NAMALWA (cell line): ENCODE measurements at regions not wholly inside any gene's neighbourhood (a gene's known extent, or its start where the extent isn't known, plus 50 kb on each side); places are given as distances from the start of the nearest gene placed in this dataset.
"Not testable (repeated sequence)": the region's sequence is repeated elsewhere in the genome, so short reads cannot be mapped to it uniquely, and the experiment has no call there.

Experiments
- DNase-seq: peaks from one replicate; pipeline ENCODE4 v3.0.0-alpha.2; 2015; ENCODE audit warnings: low spot score

DNA sequence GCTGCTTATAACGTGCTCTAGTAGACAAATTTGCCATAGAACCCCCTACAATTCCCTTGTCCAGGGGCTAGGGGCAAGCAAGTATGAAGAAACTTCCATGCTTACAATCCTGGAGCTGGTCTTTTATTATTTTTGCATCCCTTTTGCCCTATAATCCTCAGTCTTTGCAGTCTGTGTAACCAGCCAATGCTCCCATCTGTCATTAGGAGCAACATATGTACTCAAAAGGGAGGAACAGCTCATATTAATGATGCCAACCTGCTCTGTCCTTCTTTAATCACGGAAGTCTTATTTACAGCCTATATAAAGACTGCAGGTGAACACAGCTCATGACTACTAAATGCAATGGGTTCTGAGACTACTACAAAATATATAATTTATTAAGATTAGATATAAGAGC is 263.3 kb downstream of the ZIC1 start:
- no peak for DNase-seq

DNA sequence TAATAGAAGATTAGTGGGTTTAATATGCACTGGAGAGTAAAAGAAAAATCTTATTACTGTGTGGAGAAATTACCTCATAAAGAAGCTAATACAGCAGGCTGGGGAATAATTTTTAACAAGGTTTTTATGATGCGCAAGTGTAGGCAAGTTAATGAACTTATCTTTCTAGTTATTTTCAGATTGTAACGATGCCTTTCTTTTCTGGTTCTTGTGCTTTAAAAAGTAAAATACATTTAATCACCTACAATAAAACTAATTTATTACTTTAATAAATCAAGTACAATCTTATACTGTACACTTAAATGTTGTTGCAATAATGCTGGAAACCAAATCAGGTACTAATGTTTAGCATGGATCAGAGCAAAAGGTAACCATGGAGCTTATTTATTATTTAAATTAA is 266.6 kb downstream of the ZIC1 start:
- no peak for DNase-seq

DNA sequence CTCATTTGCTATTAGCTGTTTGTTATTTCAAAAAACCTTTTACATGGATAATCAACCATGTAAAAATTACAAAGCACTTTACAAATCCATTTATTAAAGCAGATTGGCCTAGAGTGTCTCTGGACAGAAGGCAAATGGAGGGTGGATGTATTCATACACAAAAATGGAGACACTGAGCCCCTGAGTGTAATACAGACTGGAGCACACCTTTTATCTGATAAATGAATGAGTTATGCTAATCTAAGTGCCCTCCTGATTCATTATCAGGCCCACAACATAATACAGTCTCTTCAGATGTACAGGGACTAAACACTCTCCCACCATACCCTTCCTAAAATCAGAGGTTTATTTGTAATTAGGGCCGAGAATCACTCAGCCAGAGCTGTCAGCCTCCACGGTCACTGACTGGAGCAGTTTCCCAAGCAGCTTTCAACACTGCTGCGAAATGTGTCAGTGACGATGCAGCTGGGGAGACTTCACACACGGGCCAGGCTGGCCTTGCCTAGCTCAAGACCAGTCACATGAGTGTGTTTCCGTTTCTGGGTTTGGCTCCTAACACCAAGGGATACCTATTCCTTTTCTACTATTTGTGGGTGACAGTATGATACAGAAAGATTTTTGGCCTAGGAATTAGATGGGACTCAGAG is 271.8 kb downstream of the ZIC1 start:
- DNase-seq, result no peak

DNA sequence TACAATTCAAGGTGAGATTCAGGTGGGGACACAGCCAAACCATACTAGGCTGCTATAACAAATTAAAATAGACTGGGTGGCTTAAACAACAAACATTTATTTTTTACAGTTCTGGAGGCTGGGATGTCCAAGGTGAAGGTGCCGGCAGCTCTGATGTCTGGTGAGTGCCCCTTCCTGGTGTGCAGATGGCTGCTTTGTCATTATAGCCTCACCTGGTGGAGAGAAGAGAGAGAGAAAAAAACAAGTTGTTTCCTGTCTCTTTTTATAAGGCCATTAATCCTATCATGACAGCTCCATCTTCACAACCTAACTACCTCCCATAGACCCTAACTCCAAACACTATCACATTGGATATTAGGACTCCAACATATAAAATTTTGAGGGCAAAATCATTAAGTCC is 279.7 kb downstream of the ZIC1 start:
- no peak for DNase-seq

DNA sequence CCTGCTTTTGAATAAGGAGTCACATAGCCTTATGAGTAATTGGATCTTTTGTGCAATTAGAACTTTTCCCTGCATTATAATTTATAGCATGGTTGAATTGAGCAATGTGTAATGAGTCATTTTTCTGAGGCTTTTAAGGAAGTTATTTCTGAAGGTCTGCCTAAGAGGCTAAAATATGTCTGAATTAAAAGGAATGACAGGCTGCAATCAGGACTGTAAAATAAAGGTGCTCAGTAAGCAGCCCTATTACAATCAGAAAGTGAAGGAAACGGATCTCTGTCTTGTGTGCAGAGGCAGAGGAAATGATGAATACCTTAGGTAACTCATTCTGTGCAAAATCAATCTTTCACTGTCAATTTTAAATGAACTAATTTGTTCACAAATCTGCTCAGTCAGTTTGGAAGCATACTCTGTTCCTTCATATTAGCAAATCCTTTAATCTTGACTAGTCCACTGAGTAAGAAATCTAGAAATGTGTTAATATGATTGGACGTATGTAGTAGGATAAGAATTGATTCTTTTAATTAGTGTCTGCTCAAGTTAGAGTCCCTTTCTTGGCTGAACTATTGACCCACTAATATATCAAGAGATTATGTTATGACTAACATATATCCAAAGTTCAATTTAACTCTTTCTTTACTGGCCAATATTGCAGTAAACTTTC is 290.1 kb downstream of the ZIC1 start:
- DNase-seq, result no peak

DNA sequence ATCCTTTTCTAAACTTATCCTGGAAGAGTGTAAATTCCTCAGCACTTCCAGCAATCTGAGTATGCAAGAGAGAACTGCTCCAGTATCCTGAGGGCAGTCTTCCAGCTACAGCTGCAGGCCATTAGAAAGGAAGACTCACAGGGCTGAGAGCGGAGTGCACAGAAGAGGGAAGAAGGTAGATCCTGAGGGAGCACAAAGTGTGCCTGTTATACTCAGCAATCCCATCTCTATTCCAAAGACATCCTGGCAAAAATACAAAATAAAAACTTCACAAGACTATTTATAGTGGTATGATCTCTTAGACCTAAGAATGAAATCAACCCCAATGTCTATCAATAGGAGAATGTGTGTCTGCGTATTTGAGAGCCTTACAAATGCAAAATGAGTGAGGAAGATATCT is 292.0 kb downstream of the ZIC1 start:
- no peak for DNase-seq

DNA sequence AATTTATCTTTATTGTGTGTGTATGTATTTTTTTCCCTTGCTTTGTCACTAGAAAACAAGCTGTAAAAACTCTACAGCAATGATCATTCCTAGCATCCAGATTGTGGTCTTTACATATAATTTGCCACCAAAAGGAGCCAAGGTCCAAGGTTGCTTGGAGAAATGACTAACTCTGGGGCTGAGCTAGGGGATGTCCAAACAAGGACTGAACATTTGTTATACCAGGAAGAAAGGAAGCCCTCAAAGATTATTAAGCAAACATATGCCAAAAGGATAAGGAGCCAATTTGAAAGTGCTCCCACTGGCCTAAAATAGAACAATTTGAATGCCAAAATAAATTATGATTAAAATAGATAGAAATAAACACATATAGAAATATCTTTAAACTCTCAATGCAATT is 293.3 kb downstream of the ZIC1 start:
- DNase-seq, result no peak

DNA sequence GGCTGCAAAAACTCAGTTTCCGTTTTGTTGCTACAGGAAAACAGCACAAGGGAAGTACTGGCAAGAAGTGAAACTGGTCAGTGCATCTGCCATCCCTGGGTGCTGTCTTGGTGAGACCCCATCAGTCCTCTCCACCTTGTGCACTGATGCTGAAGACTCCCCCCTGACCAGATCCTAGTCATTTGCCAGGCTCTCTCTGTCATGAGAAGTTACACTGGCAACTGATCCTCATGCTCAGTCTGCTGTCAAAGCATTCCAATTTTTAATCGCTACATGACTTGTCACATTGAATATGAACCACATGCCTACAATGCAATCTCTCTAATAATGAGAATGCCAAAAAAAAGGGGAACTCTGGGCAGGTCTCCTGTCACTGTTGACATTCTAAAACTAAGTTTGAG is 296.5 kb downstream of the ZIC1 start:
- DNase-seq, result no peak

DNA sequence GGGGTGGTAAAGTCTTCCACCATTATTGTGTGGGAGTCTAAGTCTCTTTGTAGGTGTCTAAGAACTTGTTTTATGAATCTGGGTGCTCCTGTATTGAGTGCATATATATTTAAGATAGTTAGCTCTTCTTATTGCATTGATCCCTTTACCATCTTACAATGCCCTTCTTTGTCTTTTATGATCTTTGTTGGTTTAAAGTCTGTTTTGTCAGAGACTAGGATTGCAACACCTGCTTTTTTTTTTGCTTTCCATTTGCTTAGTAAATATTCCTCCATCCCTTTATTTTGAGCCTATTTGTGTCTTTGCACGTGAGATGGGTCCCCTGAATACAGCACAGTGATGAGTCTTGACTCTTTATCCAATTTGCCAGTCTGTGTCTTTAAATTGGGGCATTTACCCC is 301.6 kb downstream of the ZIC1 start:
- not testable (repeated sequence) for DNase-seq

DNA sequence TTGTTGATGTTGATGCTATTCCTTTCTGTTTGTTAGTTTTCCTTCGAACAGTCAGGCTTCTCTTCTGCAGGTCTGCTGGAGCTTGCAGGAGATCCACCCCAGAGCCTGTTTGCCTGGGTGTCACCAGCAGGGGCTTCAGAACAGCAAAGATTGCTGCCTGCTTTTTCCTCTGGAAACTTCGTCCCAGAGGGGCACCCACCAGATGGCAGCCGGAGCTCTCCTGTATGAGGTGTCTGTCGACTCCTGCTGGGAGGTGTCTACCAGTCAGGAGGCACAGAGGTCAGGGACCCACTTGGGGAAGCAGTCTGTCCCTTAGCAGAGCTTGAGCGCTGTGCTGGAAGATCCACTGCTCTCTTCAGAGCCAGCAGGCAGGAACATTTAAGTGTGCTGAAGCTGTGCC is 303.2 kb downstream of the ZIC1 start:
- no peak for DNase-seq

DNA sequence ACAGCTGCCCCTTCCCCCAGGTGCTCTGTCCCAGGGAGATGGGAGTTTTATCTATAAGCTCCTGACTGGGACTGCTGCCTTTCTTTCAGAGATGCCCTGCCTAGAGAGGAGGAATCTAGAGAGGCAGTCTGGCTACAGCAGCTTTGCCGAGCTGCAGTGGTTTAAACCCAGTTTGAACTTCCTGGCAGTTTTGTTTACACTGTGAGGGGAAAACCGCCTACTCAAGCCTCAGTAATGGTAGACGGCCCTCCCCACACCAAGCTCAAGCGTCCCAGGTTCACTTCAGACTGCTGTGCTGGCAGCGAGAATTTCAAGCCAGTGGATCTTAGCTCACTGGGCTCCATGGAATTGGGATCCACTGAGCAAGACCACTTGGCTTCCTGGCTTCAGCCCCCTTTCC is 303.6 kb downstream of the ZIC1 start:
- DNase-seq, result not testable (repeated sequence)

DNA sequence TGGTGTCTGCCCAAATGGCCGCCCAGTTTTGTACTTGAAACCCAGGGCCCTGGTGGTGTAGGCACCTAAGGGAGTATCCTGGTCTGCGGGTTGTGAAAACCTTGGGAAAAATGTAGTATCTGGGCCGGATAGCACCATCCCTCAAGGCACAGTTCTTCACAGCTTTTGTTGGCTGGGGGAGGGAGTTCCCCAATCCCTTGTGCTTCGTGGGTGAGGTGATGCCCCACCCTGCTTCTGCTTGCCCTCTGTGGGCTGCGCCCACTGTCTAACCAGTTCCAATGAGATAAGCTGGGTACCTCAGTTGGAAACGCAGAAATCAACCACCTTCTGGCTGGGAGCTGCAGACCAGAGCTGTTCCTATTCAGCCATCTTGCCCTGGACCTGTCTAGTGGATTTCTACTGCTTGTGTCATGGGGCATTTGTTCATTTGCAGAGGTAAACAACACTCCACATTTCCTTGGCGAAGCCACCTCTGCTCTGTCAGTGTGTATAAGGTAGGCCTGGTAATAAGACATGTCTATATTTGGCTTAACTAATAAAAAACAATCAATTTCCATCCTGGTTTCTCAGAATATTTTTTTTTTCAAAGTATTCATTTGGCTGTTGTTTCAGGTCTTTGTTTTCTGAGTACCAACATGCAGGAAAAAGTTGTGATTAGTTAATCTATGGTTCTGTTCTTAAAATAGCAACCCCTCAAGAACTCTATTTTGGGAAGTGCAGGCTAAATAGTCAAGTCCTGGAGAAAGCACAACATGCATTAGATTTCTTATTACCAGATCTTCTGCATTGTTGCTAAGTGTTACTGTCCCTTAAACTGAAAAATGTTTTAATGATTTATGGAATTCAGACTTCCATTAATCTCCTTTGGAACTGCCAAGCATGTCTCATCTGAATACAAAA is 304.3 kb downstream of the ZIC1 start:
- no peak for DNase-seq

DNA sequence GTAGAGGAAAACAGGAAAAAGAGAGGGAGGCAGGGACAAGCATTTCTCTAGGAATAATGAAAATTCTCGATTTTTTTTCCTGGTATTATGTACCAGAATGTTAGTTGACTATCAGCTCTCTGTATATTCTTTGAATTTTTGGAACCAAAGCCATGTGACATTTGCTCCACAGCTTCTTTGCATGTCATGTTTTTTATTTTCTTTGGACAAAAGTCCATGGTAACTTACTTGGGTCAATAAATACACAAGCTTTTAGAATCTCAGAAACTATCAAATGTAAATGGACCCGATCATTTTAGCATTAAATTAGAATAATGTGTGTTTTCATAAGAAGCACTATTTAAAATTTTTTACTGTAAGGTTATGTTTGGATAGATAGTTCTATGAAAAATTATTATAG is 320.5 kb downstream of the ZIC1 start:
- no peak for DNase-seq

DNA sequence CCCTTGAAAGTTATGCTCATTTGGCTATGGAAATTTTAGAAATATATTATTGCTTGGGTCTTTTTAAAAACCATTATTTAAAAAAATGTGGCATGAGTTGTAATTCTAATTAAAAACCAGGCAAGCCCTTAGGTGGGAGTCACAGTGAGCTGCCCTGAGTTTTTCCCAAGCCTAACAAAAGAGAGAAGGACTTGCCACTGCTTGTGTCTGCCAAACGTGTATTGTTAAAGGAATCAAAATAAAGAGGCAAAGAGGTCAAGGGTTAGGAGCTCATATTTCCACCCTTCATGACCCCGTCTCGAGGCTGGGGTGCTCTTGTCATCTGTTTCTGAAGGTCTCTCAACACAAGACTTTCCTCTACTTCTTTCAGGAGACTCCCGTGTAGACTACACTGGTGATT is 321.1 kb downstream of the ZIC1 start:
- DNase-seq, result no peak

DNA sequence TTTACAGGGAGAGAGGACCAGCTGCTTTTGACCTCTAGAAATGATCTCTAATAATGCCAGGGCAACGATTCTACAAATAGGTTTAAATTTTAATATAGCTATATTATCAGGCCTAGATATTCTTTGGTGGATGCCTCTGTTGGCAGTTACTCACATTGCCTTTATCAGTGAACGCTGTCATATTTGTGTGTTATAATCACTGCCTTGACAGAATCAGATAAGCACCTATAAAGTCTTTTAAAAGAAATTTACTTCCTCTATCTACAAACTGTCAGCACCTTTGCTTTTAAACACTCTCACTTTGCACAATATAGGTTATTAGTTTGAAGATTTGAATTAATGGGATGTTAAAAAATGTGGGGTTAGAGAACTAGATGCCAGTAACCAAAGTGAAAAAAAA is 324.1 kb downstream of the ZIC1 start:
- no peak for DNase-seq

DNA sequence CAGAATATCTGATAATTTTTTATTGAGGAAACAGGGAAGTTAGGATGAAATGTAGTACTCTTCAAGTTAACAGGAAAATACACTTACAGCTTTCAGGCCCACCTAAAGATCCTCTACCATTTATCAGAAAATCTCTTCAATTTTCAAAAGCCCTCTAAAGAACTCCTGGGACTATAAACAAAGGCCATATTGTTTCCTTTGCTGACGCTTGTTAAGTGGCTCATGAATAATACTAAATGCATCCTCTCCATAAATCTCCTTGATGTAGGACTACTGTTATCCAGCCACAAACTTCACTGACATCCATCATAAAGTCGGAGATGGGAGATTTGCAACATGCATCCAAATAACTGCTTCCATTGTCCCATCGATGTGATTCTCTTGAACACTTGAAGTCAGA is 326.5 kb downstream of the ZIC1 start:
- DNase-seq, result no peak

DNA sequence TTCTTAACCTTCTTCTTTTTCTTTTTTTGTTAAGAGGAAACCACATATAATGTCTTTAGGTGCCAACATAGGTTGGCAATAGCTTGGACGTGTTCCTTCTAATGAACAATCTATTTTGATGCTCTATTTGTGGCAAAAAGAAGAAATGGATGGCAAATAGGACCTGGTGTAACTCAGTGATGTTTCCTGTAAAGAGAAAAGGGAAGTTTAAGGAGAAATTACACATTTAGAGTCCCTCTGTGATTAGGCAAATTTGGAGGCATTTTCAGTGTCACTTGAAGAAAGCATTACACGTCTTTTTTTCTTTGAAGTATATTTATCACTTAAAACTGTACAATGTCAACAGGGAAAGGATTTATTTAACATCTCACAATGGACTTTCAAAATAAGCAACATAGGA is 327.1 kb downstream of the ZIC1 start:
- no peak for DNase-seq

DNA sequence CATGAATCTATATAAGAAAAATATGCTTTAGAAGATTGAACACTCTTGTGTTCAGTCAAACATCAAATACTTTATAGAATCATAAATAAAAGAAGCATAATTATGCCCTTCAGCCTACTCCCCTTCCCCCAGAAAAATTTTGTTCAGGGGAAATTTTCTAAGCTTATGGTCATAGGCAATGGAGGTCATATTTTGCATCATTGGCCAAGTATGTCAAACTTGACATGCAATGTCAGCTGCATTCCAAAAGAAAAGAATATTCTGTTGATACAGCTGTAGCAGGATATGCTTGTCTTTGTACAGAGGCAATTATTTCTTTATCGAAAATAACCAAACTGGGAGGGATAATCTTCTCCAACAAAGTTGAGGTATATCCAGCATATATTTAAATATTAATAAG is 328.2 kb downstream of the ZIC1 start:
- no peak for DNase-seq

DNA sequence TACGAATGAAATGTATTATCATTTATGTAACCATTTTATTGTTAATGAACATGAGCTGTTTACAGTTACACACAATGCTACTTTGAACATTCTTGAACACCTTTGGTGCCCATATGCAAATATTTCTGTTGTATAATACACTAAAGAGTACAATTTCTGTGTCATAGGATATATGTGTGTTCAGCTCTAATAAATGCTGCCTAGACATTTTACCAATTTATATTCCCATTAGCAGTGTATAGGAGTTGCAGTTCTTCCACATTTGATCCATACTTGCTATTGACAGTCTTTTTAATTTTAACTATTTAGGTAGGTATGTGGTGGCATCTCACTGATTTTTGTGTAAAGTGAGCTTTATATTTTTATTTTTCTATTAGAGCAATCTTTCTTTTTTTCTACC is 331.8 kb downstream of the ZIC1 start:
- no peak for DNase-seq

DNA sequence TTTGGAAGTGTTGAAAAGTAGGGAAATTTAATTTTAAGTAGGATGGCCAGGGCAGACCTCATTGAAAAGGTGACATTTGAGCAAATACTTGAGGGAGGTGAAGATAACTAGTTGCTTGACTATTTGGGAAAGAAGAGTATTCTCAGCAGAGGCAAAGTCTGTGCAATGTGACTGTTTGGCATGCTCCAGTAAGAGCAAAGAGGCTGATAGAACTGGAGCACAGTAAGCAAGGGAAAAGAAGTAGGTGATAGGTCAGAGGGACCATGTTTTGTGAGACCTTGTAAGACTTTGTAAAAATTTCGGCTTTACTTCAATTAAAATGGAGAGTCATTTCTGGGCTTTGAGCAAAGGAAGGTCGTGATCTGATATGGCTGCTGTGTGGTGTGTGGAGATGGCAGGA is 335.8 kb downstream of the ZIC1 start:
- DNase-seq, result no peak

DNA sequence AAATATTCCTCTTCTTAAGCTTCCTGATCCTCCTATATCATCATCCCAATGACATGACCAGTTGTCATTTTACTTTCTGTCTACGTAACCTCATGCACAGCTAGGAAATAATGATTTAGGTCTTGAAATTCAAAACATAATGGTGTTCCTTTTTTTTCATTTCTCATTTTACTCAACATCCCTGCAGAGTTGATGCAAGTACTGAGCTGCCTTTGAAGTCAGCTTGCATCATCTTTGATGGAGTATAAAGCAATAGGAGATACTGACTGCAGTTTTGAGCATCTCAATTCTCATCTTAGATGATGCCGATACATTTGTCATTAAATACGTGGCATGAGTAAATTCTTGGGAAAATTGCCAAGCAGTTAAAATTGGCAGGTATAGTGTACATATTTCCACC is 346.1 kb downstream of the ZIC1 start:
- DNase-seq, result no peak

DNA sequence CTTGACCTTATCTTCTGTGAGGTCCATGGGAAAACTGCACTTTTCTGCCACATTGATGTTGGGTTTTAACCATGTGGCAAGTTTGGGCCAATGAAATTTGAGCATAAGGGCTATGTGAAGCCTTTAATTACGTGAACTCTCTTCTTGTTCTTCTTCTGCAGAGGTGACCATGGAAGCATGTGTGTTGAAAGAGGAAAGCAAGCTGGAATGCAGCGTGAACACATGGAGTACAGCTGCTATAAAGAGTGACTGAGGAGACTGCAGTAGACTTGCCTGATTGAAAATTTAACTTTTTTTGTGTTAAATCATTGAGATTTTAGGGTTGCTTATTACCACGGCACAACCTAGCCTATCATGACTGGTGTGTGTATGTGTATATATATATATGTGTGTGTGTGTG is 347.3 kb downstream of the ZIC1 start:
- no peak for DNase-seq

DNA sequence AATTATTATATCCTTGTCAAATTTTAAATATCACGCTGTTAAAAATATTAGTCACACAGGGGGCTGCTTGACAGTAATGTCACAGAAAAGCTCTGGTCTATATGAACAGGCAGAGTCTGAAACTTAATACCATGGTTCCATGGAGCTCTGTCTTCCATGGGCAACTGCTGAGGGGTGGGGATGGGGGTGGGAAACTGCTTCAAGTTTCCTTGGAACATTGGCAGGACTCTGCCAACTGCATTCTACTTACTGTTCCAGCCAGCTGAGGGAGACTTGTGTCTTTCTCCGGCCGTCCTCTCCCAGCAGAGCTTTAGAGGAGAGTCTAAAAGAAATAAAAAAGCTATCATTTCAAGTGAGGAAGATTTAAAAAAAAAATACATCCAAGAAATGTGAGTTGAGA is 348.7 kb downstream of the ZIC1 start:
- DNase-seq, result no peak
